Muscle of leg (tissue), 3 donors: ENCODE measurements at regions not wholly inside any gene's neighbourhood (a gene's known extent, or its start where the extent isn't known, plus 50 kb on each side); places are given as distances from the start of the nearest gene placed in this dataset.
"Not testable (repeated sequence)": the region's sequence is repeated elsewhere in the genome, so short reads cannot be mapped to it uniquely, and the experiment has no call there.

Experiments used
- DNase-seq: peaks from one replicate; pipeline ENCODE4 v3.0.0; 2013
- H3K27ac ChIP-seq: one replicate; pipeline ENCODE4 v1.5.1; 2013; ENCODE audit warnings: mild to moderate bottlenecking, low read length, control low read depth
- H3K27me3 ChIP-seq: one replicate; pipeline ENCODE4 v1.6.1; 2013; ENCODE audit warnings: low read length; ENCODE audit not compliant: control insufficient read depth, insufficient read depth
- H3K36me3 ChIP-seq: one replicate; pipeline ENCODE4 v1.6.1; 2013; ENCODE audit warnings: low read length; ENCODE audit not compliant: control insufficient read depth, insufficient read depth
- H3K4me1 ChIP-seq: one replicate; pipeline ENCODE4 v1.6.1; 2013; ENCODE audit warnings: low read length; ENCODE audit not compliant: control insufficient read depth, insufficient read depth
- H3K4me3 ChIP-seq: one replicate; pipeline ENCODE4 v1.5.1; 2013; ENCODE audit warnings: low read length, control low read depth
- H3K9me3 ChIP-seq: replicated peaks from 2 replicates; pipeline ENCODE4 v1.6.1; 2013; ENCODE audit warnings: low read depth, low read length; ENCODE audit not compliant: control insufficient read depth
- WGBS: methylation state at CpG from one replicate; pipeline ENCODE4 v1.1.5; 2013; ENCODE audit warnings: missing lambda C conversion rate; ENCODE audit not compliant: insufficient coverage; 5-methylcytosine and 5-hydroxymethylcytosine counted together

GRCh38 chr7:29637374-29637773, 73.7 kb downstream of the PRR15 start:
- Histone ChIP-seq H3K9me3 (no peaks in the 10 kb centered on the region), H3K36me3 (peaks cover 2% of the 10 kb centered on the region), H3K4me1 (no peaks in the 10 kb centered on the region), H3K4me3 (no peak overlapping the region), H3K27ac (no peak overlapping the region), H3K27me3 (no peaks in the 10 kb centered on the region)
- WGBS, result 99% methylated on average over 7 of the region's 8 CpGs
- no peak for DNase-seq

- not testable (repeated sequence) for H3K27ac ChIP-seq, H3K4me3 ChIP-seq, H3K27me3 ChIP-seq, DNase-seq, H3K36me3 ChIP-seq, H3K4me1 ChIP-seq, H3K9me3 ChIP-seq
- WGBS, result no CpG with 5 or more reads among the region's 3 CpGs
Observed at GRCh38 chr7:29638841-29639240, 75.2 kb downstream of the PRR15 start.

GRCh38 chr7:29639386-29639785, 75.8 kb downstream of the PRR15 start:
- Histone ChIP-seq H3K27me3 (no peaks in the 10 kb centered on the region), H3K4me1 (no peaks in the 10 kb centered on the region), H3K9me3 (no peaks in the 10 kb centered on the region), H3K27ac (no peak overlapping the region), H3K36me3 (peaks cover 2% of the 10 kb centered on the region), H3K4me3 (no peak overlapping the region)
- no peak for DNase-seq
- WGBS, result 87% methylated on average over 3 of the region's 5 CpGs

- 56% methylated on average over 12 of the region's 12 CpGs for WGBS
- H3K9me3 ChIP-seq, result no peaks in the 10 kb centered on the region
Observed at GRCh38 chr7:29639886-29640595, 76.4 kb downstream of the PRR15 start.

GRCh38 chr7:29641651-29642050, 78.0 kb downstream of the PRR15 start:
- Histone ChIP-seq H3K9me3 (no peaks in the 10 kb centered on the region), H3K27ac (no peak overlapping the region), H3K4me3 (no peak overlapping the region), H3K4me1 (no peaks in the 10 kb centered on the region), H3K27me3 (no peaks in the 10 kb centered on the region), H3K36me3 (peaks cover 2% of the 10 kb centered on the region)
- no peak for DNase-seq
- 93% methylated on average over 3 of the region's 5 CpGs for WGBS

More at GRCh38 chr7:29639886-29640595, 76.4 kb downstream of the PRR15 start:
- no peak for DNase-seq
- peaks cover 2% of the 10 kb centered on the region for H3K36me3 ChIP-seq
- no peak overlapping the region for H3K27ac ChIP-seq
- H3K4me1 ChIP-seq, result no peaks in the 10 kb centered on the region
- no peaks in the 10 kb centered on the region for H3K27me3 ChIP-seq
- H3K4me3 ChIP-seq, result no peak overlapping the region

GRCh38 chr7:29642494-29643155, 79.0 kb downstream of the PRR15 start:
- H3K36me3 ChIP-seq, result peaks cover 2% of the 10 kb centered on the region
- 49% methylated on average over 7 of the region's 10 CpGs for WGBS
- no peak overlapping the region for H3K4me3 ChIP-seq
- no peaks in the 10 kb centered on the region for H3K9me3 ChIP-seq
- no peak for DNase-seq
- H3K27me3 ChIP-seq, result no peaks in the 10 kb centered on the region
- no peak overlapping the region for H3K27ac ChIP-seq
- H3K4me1 ChIP-seq, result no peaks in the 10 kb centered on the region

GRCh38 chr7:29646116-29646515, 82.5 kb downstream of the PRR15 start:
- not testable (repeated sequence) for DNase-seq, H3K27me3 ChIP-seq, H3K9me3 ChIP-seq, H3K4me3 ChIP-seq, H3K27ac ChIP-seq, H3K36me3 ChIP-seq, H3K4me1 ChIP-seq
- 71% methylated on average over 1 of the region's 2 CpGs for WGBS

GRCh38 chr7:29647020-29647654, 83.5 kb downstream of the PRR15 start:
- H3K9me3 ChIP-seq, result no peaks in the 10 kb centered on the region
- H3K4me3 ChIP-seq, result no peak overlapping the region
- H3K27me3 ChIP-seq, result no peaks in the 10 kb centered on the region
- peaks cover 4% of the 10 kb centered on the region for H3K36me3 ChIP-seq
- WGBS, result 79% methylated on average over 2 of the region's 4 CpGs
- H3K27ac ChIP-seq, result no peak overlapping the region
- DNase-seq, result no peak
- no peaks in the 10 kb centered on the region for H3K4me1 ChIP-seq

- H3K36me3 ChIP-seq, H3K27ac ChIP-seq, H3K9me3 ChIP-seq, H3K27me3 ChIP-seq, H3K4me1 ChIP-seq, DNase-seq, H3K4me3 ChIP-seq: not testable (repeated sequence)
- WGBS, result 70% methylated on average over 2 of the region's 5 CpGs
Observed at GRCh38 chr7:29647691-29648210, 84.1 kb downstream of the PRR15 start.

- Histone ChIP-seq H3K36me3 (peaks cover 4% of the 10 kb centered on the region), H3K4me1 (no peaks in the 10 kb centered on the region), H3K9me3 (no peaks in the 10 kb centered on the region), H3K27me3 (no peaks in the 10 kb centered on the region), H3K4me3 (no peak overlapping the region), H3K27ac (no peak overlapping the region)
- DNase-seq, result no peak
- WGBS, result 93% methylated on average over 32 of the region's 33 CpGs
Observed at GRCh38 chr7:29649028-29649716, 85.5 kb downstream of the PRR15 start.
